T-helper 2 cell (primary cell): ENCODE measurements at regions not wholly inside any gene's neighbourhood (a gene's known extent, or its start where the extent isn't known, plus 50 kb on each side); places are given as distances from the start of the nearest gene placed in this dataset.
"Not testable (repeated sequence)": the region's sequence is repeated elsewhere in the genome, so short reads cannot be mapped to it uniquely, and the experiment has no call there.

Source experiments
- DNase-seq, 5 experiments: peaks; one replicate each; pipeline versions ENCODE4 v3.0.0 to v3.0.0-alpha.2; 2012 to 2022

GRCh38 chr9:41839786-41840185, 289.4 kb downstream of the CNTNAP3B start:
- DNase-seq: not testable (repeated sequence)

- not testable (repeated sequence) for DNase-seq
Observed at GRCh38 chr9:41838953-41839352, 290.3 kb downstream of the CNTNAP3B start.

- not testable (repeated sequence) for DNase-seq
Observed at GRCh38 chr9:41838562-41838851, 290.7 kb downstream of the CNTNAP3B start.

- not testable (repeated sequence) for DNase-seq
Observed at GRCh38 chr9:41837684-41838561, 291.3 kb downstream of the CNTNAP3B start.

GRCh38 chr9:41833108-41833507, 296.1 kb downstream of the CNTNAP3B start:
- not testable (repeated sequence) for DNase-seq

GRCh38 chr9:41824723-41825122, 304.5 kb downstream of the CNTNAP3B start:
- DNase-seq: not testable (repeated sequence)

GRCh38 chr9:41802706-41803105, 326.5 kb downstream of the CNTNAP3B start:
- not testable (repeated sequence) for DNase-seq

- DNase-seq: not testable (repeated sequence)
Observed at GRCh38 chr9:41798684-41799083, 330.5 kb downstream of the CNTNAP3B start.

GRCh38 chr9:41790719-41791363, 338.4 kb downstream of the CNTNAP3B start:
- not testable (repeated sequence) for DNase-seq

GRCh38 chr9:41790007-41790406, 339.2 kb downstream of the CNTNAP3B start:
- not testable (repeated sequence) for DNase-seq

- DNase-seq: not testable (repeated sequence)
Observed at GRCh38 chr9:41789387-41789786, 339.8 kb downstream of the CNTNAP3B start.

GRCh38 chr9:41787951-41788350, 341.3 kb downstream of the CNTNAP3B start:
- not testable (repeated sequence) for DNase-seq

GRCh38 chr9:41787270-41787669, 342.0 kb downstream of the CNTNAP3B start:
- DNase-seq: not testable (repeated sequence)

- not testable (repeated sequence) for DNase-seq
Observed at GRCh38 chr9:41784006-41784405, 345.2 kb downstream of the CNTNAP3B start.

GRCh38 chr9:41783070-41783810, 346.0 kb downstream of the CNTNAP3B start:
- DNase-seq: not testable (repeated sequence)

GRCh38 chr9:41781899-41782298, 347.3 kb downstream of the CNTNAP3B start:
- not testable (repeated sequence) for DNase-seq

- not testable (repeated sequence) for DNase-seq
Observed at GRCh38 chr9:41779897-41780406, 349.3 kb downstream of the CNTNAP3B start.

- DNase-seq: not testable (repeated sequence)
Observed at GRCh38 chr9:41779192-41779591, 350.0 kb downstream of the CNTNAP3B start.

GRCh38 chr9:41778535-41779071, 350.6 kb downstream of the CNTNAP3B start:
- not testable (repeated sequence) for DNase-seq

GRCh38 chr9:41777536-41777935, 351.7 kb downstream of the CNTNAP3B start:
- not testable (repeated sequence) for DNase-seq

GRCh38 chr9:41772541-41772940, 356.7 kb downstream of the CNTNAP3B start:
- DNase-seq: not testable (repeated sequence)

- DNase-seq: not testable (repeated sequence)
Observed at GRCh38 chr9:41771693-41772092, 357.5 kb downstream of the CNTNAP3B start.

GRCh38 chr9:41754822-41755221, 374.4 kb downstream of the CNTNAP3B start:
- not testable (repeated sequence) for DNase-seq
